ENCODE measurements at regions not wholly inside any gene's neighbourhood (a gene's known extent, or its start where the extent isn't known, plus 50 kb on each side); places are given as distances from the start of the nearest gene placed in this dataset.

GRCh38 chr4:71962622-71963264, 69.1 kb upstream of the NPFFR2 start:
- TF ChIP-seq CTCF (IDR thresholded peaks at IDR 0.05; ENCODE audit: extremely low read depth, missing control alignments) = no peak
- no peak for DNase-seq (ENCODE audit: low spot score)

GRCh38 chr4:71974681-71975080, 57.1 kb upstream of the NPFFR2 start:
- DNase-seq (ENCODE audit: low spot score) = no peak
- no peak for TF ChIP-seq CTCF (IDR thresholded peaks at IDR 0.05; ENCODE audit: extremely low read depth, missing control alignments)

- TF ChIP-seq CTCF (IDR thresholded peaks at IDR 0.05; ENCODE audit: extremely low read depth, missing control alignments) = no peak
- no peak for DNase-seq (ENCODE audit: low spot score)
These were observed 55.3 kb upstream of the NPFFR2 start for GRCh38 chr4:71976523-71976922.

GRCh38 chr4:71978210-71978835, 53.5 kb upstream of the NPFFR2 start:
- no peak for DNase-seq (ENCODE audit: low spot score)
- TF ChIP-seq CTCF (IDR thresholded peaks at IDR 0.05; ENCODE audit: extremely low read depth, missing control alignments) = no peak

GRCh38 chr4:71980976-71981375, 50.8 kb upstream of the NPFFR2 start:
- no peak for DNase-seq (ENCODE audit: low spot score)
- TF ChIP-seq CTCF (IDR thresholded peaks at IDR 0.05; ENCODE audit: extremely low read depth, missing control alignments) = no peak
